CMK (cell line): ENCODE measurements at regions not wholly inside any gene's neighbourhood (a gene's known extent, or its start where the extent isn't known, plus 50 kb on each side); places are given as distances from the start of the nearest gene placed in this dataset.

Experiments used
- DNase-seq: peaks from one replicate; pipeline ENCODE4 v3.0.0-alpha.2; 2010; ENCODE audit warnings: low read depth

DNA sequence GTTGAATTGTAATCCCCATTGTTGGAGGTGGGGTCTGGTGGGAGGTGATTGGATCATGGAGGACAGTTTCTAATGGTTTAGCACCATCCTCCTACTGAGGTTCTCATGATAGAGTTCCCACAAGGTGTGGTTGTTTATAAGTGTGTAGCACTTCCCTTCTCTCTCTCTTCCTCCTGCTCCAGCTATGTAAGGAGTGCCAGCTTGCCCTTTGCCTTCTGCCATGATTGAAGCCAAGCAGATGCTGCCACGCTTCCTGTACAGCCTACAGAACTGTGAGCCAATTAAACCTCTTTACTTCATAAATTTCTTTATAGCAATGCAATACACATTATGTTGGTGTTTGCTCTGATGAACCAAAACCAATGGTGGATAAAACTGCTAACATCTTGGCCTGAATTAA lies 238.2 kb downstream of the EFNB2 start:
- DNase-seq = no peak

DNA sequence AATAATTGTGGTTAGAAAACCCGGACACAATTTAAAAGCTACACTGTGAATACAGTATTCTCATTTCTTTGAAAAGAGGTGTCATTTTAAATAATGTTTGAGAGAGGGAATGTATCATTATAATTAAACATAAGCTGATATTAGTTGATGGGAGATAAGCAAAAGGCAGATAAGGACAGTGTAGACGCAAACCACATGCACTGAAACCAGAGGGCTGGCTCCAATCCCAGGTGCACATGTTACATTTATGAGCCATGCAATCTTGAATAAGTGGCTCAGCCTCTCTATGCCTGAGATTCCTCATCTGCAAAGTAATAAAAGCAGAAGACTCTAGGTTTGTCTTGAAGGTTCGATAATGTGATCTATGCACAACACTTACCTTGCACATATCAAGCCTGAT lies 238.7 kb downstream of the EFNB2 start:
- no peak for DNase-seq

DNA sequence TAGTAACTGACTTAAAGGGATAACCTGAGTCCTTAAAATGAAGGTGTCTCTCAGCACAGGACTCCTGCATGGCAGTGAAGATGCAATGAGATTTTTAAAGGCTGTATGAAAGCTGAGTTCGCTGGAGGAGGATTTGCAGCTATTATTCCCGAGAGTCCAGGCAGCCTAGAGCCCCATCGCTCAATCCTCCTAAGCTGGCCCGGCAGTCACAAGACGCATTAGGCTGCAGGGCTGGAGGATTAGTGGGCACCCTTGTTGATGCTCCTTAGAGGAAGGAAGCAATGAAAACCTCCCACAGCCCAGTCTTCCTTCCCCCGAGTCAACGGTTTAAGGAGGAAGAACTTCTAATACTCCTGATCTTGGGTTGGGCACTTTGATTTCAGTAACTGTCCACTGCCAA lies 239.5 kb downstream of the EFNB2 start:
- peak; percentile 31 for DNase-seq

DNA sequence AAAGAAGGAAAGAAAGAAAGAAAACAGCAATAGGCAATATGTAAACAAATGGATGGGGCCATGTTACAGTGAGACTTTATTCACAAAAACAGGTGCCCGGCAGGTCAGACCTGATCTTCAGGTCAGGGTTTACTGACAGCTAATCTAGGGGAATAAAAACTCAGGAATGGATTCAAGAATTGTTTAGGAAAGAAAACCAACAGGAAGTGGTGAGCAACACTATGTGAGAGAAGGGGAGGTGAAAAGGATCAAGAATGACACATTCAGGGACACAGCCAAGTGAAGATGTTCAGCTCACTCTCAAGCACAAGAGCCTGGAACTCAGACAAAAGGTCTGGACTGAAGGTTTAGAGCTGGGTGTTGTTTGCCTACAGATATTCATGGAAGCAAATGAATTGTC lies 244.5 kb downstream of the EFNB2 start:
- no peak for DNase-seq

DNA sequence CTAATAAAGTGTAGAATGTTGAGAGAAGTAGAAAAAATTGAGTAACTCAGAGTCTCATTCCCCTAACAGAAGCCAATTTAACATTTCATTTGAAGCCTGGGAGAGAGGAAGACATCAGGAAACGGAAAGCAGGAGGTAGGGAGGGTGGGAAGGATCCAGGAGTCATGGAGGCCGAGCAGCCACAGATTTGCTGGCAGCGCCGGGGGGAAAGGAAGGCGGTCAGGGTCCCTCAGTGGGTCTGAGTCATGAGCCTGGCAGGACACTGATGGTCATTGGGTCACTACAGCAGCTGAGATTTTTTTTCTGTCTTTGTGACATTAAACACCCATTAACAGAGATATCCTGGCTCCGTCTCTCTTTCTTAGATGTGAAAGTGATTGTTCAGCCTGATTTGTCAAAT lies 248.1 kb downstream of the EFNB2 start:
- DNase-seq = no peak

DNA sequence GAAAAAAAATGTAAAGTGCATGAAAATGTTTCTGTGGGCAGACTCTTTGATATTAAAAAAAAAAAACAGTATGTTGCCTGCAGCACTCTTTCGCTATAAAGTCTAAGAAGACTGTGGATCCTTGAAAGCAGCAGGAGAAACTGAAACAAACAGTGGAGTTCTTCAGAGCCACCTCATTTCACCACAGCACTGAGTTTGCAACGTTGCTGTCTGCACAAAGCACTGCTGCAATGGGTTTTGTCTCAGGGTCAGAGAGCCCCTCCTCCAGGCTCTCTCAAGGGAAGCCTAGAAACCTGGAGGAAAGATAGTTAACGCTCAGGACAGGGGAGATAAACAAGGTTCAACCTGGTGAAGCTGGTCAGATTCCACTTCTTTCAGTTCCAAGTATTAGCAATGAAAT lies 248.7 kb downstream of the EFNB2 start:
- no peak for DNase-seq

DNA sequence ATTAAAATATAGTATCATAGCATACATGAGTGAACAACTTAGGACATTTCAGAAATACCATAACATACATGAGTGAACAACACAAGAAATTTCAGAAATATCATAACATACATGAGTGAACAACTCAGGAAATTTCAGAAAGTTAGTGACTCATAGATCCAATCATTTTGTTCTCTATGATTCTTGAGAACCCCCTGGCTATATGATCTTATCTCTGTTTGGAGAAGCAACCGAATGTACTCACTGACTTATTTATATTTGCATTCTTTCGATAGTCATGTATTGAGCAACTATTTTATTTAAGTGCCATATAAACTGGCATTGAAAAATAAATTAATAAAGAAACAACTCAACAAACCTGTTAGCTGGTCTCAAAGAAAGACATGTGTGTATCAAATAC lies 251.1 kb downstream of the EFNB2 start:
- DNase-seq = no peak

DNA sequence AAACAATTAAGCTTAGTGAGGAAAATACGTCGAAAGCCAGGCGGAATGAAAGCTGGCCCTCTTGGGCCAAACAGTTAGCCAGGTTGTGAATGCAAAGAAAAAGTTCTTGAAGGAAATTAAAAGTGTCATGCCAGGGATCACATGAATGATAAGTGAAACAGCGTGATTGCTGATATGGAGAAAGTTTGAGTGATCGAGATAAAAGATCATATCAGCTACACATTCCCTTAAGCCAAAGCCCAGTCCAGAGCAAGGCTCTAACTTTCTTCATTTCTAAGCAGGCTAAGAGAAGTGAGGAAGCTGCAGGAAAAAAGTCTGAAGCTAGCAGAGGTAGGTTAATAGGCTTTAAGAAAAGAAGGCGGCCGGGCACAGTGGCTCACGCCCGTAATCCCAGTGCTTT lies 254.0 kb downstream of the EFNB2 start:
- DNase-seq = no peak

DNA sequence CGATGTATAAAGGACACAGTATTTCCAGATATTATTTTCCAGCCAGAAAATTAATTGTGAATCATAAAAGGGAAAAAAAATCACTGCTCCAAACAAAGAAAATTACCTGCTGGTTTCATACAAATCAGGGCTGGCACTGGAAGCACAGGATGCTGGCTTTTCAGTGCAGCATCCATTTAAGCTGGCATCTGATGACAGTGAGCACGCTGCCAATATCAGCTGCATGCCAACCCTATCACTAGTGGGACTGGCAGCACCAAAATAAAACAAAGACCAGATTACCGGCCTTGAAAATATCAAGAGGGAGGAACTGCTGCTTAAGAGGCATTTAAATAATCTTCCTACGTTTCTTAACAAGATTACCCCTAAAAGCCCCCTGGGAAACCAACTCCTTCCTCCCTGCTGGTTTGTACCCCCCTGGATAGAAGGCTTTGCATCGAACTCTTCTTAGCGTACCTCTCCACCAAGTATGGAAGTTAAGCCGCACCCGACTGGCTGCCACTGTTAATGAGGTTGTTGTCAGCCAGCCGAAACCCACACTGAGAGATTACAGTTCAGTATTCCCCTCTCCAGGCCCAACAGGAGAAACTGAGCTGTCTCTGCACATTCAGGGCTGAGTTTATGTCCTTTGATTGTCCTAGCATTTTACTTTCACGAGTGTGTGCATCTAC lies 257.8 kb downstream of the EFNB2 start:
- no peak for DNase-seq

DNA sequence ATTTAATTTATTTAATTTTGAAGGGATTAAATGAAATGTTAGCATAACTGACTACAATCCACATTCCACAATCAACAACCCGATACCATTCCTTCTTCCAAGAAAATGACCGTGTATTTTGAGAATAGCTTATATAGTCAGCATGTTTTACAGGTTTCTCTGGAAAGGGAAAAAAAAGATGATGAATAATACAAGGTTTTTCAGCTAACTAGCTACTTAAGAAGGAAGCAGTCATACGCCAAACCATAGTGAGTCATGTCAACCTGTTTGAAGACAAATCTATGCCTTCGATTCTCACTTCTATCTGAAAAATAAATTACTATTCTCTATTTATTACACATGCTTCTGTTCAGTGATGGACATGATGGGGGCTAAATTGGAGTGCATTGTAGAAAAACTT lies 258.6 kb downstream of the EFNB2 start:
- no peak for DNase-seq

DNA sequence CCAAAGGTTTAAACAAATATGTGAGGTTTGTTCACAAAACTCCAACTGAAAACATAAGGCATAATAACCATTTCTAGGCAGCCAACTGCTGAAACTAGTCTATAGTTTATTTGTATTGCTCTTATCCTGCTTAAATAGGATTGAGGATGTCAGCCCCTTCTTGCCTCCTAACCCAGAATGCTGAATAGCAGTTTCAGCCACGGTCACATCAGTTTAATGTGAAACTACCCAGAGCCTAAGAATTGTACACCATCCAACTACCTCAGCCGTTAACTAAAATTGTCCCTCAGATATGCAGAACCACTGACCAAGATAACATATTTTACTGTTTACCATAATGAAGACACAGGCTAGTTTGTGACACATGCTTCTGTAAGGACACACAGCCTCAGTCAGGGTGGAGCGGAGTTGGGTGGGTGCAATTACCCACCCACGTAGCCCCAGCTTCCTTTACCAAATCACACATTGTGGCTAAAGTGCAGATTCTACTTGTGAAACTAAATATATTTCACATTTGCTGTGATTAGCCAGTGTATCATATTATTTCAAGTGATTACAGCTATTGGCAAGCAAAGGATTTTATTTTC lies 259.9 kb downstream of the EFNB2 start:
- no peak for DNase-seq

DNA sequence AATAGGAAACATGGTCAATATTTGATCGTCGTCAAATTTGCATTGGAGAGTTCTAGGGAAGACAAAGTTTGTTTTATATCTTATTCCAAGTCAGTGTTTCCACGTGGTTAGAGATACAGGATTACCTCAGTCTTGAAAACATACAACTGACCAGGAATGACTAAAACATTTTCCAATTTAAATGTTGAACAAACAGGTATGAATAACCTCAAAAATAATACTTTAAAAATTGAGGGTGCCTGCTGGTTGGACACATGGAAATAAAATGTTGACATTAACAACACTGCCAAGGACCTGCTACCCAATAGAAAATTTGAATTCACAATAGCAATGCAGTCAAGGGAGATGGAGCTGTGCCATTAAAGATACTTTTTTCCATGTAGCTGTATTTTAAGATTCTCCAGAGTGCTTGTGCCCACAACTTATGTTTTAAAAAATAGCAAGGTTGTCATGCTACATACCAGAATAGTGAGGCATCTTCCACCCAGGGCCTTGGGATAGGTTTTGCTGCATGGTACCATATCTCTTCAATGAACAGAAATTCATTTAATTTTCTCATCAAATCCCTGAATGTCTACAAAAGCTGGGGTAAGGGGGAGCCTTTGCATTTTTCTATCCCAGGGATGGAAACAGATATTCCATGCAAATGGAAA lies 260.8 kb downstream of the EFNB2 start:
- DNase-seq = no peak

DNA sequence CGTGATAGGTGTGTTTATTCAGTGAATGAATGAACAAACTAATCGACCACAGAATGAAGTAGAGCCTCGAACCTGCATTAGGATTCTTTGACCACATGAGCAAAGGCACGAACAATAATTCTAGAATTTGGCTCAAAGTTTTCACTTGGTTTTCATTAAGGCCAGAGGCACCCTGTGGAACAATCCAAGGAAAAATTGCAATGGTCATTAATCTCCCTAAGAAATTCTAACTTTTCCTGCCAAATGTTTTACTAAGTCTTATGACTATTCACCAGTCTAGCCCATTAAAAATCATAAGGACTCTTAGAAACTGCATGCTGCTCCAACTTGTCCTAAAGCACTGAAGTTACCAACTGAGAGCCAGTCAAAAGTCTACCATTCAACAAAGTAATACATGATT lies 271.7 kb downstream of the EFNB2 start:
- DNase-seq = no peak

DNA sequence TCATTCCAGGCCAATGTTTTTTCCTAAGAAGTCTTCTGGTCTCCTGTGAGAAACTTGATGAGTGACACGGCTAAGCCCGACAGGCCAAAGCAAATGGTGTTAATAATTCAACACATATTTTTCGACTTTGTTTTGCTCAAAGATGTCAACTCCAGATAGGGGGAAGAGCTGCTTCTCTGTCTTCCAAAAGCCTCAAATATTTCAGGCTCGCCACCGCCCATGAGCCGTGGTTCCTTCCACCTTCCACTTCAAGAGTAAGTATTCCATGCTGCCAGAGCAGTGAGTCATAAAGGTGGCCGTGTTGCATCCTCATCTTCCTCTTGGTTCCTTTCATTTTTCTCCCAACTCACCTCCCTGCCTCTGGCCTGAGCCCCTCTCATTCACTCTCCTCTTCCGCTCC lies 272.6 kb downstream of the EFNB2 start:
- DNase-seq = no peak

DNA sequence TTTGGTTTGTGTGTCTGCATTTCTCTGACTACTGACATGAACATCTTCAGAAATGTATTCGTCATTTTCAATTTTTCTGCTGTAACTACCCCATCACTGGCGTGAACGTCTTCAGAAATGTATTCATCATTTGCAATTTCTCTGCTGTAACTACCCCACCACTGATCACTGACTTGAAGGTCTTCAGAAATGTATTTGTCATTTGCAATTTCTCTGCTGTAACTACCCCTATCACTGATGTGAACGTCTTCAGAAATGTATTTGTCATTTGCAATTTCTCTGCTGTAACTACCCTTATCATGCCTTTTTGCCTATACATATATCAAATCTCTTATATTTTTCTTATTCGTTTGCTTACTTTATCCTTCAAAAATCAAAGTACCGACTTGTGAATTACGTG lies 274.0 kb downstream of the EFNB2 start:
- DNase-seq = no peak

DNA sequence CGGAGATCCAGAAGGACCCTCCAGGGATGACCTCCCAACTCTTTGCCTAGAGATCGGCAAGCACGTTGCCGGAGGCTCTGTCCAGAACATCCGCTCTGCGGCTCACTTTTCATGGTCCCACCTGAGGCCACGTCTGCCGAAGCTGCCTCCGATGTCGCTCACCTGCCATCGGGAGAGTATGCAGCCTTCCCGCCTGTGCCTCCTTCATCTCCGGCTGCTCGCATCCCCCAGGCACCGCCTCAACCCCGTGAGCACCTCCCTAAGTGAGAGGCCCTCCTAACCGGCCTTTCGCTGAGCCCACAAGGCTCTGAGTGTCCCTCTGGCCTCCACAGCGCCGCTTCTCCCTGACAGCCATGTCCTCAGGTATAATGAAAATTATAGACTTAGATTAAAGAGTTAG lies 275.1 kb downstream of the EFNB2 start:
- DNase-seq = no peak

DNA sequence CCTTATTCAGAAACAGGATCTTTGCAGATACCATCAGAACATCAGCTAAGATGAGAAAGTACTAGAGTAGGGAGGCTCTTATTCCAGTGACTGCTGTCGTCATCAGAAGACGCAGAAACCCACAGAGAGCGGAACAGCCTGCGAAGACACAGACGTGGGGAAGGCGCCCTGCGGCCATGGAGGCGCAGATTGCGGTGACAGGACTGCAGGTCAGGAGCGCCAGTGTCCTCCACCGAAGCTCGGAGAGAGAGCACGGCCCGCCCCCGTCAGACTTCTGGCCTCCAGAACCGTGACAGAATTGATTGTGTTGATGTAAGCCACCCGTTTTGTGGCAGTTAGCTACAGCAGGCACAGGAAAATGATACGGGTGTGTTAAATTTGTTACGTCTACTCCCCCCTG lies 275.5 kb downstream of the EFNB2 start:
- no peak for DNase-seq

DNA sequence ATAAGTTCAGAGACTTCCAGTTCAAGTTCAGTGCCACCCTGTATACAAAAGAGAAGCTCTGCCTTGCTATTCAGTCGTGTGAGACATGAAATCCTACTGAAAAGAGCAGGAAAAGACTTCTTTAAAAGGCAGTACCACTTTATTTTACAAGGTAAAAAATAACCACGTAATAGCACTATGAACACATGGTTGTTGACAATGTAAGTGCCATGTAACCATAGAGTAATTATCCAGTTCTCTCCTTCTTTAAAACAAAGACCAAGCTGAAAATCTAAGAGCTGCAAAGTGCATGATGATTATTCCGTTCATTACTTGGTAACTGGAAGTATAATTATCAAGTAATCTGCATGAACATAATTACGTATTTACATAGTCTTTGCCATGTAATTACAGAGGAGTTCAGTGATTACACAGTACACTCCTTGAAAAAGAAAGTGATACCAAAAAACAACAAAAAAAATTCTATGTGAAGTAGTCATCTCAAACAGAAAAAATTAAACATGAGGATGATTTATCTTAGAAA lies 288.7 kb downstream of the EFNB2 start:
- DNase-seq = no peak

DNA sequence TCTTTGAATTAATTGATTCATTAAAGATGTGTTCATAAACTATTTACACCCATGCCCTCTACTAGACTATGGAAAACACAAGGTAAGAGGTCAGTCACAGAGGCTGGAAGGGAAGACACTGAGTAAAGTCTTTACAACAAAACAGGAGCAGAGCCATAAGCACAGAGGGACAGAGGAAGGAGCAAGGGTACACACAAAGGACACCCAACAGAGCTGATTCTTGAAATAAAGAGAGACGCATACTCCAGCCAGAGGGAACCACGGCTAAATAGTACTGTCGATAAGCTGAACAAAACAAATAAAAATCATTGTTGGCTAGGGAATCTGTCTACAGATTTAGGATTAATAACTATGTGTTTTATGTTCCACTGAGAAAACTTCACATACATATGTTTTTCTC lies 289.2 kb downstream of the EFNB2 start:
- DNase-seq = no peak

DNA sequence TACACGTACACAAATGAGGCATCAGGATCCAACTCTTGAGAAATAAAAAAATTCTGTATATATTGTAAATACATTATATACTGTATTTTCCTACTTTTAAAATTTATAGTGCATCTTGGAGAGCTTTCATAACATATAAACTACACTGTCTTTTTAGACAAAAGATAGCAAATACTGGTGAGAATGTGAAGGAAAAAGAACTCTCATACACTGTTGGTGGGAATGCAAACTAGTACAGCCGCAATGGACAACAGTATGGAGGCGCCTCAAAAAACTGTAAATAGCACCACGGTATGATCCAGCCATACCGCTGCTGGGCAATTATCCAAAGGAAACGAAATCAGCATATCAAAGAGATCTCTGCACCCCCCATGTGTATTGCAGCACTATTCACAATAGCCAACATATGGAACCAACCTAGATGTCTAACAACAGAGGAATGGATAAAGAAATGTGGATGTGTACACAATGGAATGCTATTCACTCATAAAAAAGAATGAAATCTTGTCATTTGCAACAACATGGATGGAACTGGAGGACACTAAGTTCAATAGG lies 292.4 kb downstream of the EFNB2 start:
- no peak for DNase-seq

DNA sequence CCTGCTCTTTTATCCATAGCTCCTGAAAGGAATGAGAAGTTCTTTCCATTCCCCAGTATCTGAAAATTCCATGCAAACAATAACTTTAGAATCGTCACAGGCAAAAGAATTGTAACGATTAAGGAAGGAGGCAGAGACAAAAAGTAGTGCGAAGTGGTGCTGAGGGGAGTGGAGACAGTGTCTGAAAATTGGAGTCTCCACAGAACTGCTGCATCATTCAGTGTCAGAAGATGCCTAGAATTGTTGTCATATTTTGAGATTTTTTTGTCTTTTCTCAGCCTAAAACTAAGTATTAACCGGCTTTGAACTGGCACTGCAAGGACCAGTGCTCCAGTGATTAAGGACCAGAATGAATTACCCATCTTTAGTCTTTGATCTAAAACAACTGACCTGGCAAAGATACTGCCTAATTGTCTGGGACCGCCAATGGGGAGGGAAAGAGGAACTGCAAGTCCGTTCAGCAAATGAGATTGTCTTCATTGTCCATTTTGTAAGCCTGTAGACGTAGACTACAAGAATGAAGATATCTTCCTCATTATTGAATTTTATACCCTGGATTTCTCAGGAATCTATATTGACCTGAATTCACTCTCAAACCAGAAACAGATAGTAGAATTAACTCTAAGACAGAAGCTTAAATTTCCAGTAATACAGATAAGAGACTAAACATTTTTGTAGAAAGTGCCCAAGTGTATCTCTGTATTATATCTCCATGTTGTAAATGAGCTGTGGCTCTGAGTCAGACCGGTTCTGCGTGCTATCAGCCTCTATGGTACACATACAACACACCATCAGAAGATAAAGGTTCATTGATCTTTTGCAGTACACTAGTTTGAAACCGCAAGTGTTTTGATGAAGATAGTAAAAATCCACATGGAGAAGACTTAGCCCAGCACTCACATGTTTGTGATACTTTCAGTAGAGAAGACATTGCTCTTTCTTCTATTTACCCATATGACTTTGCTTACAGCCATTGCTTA lies 293.2 kb downstream of the EFNB2 start:
- no peak for DNase-seq

DNA sequence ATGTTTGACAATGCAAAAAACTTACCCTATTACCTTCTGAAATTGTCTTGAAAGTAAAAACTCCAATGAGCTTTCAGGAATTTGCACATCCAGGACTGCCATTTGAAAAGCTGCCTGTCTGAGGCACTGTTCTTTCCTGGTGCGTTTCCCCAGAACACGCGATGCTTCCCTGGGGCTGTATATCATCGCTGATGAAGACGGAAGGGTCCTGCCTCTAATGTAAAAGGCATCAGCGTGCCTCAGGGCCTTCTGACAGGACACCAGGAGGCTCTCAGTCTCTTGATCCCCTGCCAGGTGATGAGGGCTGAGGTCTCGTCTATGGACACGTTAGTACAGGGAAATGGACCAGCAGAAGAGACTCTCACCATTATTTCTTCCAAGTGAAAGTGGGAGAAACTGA lies 296.8 kb downstream of the EFNB2 start:
- DNase-seq = no peak
